ENCODE measurements at regions not wholly inside any gene's neighbourhood (a gene's known extent, or its start where the extent isn't known, plus 50 kb on each side); places are given as distances from the start of the nearest gene placed in this dataset.

GRCh38 chr10:113300617-113301016, 252.2 kb upstream of the HABP2 start:
- TF ChIP-seq CTCF (IDR thresholded peaks at IDR 0.05) (no peak), POLR2A (IDR thresholded peaks at IDR 0.05) (no peak)

Measured in lower leg skin (tissue), 3 donors.